Liver (tissue), 3 donors: ENCODE measurements at regions not wholly inside any gene's neighbourhood (a gene's known extent, or its start where the extent isn't known, plus 50 kb on each side); places are given as distances from the start of the nearest gene placed in this dataset.

Experiments used
- ATF3 ChIP-seq: IDR thresholded peaks from 2 replicates; pipeline ENCODE4 v1.6.1; 2016; ENCODE audit warnings: antibody characterized with exemption
- CTCF ChIP-seq: fragments of 150-350 bp; IDR thresholded peaks from 2 replicates; pipeline ENCODE4 v1.5.1; 2017; ENCODE audit warnings: improper control_type of control experiment, low read depth, low read length; ENCODE audit not compliant: missing input control
- EGR1 ChIP-seq, 2 donors: IDR thresholded peaks; 2 replicates each; pipeline ENCODE4 v1.6.1; 2016 to 2018; ENCODE audit warnings: antibody characterized with exemption in 2 of 2, low read depth in 2 of 2
- FOXA1 ChIP-seq: IDR thresholded peaks from 2 replicates; pipeline ENCODE4 v1.6.1; 2016; ENCODE audit warnings: antibody characterized with exemption
- GABPA ChIP-seq, 2 donors: IDR thresholded peaks in 1 of 2; conservative IDR thresholded peaks in 1 of 2; 2 replicates each; pipeline ENCODE4 v1.6.1; 2016; ENCODE audit warnings: antibody characterized with exemption in 2 of 2, mild to moderate bottlenecking in 1 of 2, moderate library complexity in 1 of 2
- HNF4G ChIP-seq: IDR thresholded peaks from 2 replicates; pipeline ENCODE4 v1.6.1; 2016; ENCODE audit warnings: antibody characterized with exemption
- MAX ChIP-seq: IDR thresholded peaks from 2 replicates; pipeline ENCODE4 v1.6.1; 2016; ENCODE audit warnings: antibody characterized with exemption
- REST ChIP-seq: IDR thresholded peaks from 2 replicates; pipeline ENCODE4 v1.6.1; 2016; ENCODE audit warnings: antibody characterized with exemption, mild to moderate bottlenecking
- RXRA ChIP-seq, 2 donors: IDR thresholded peaks; 2 replicates each; pipeline ENCODE4 v1.6.1; 2017 to 2018; ENCODE audit warnings: antibody characterized with exemption in 2 of 2, mild to moderate bottlenecking in 1 of 2
- SP1 ChIP-seq: IDR thresholded peaks from 2 replicates; pipeline ENCODE4 v1.6.1; 2018; ENCODE audit warnings: antibody characterized with exemption, mild to moderate bottlenecking
- TAF1 ChIP-seq: conservative IDR thresholded peaks from 2 replicates; pipeline ENCODE4 v1.6.1; 2016; ENCODE audit warnings: antibody characterized with exemption, mild to moderate bottlenecking
- YY1 ChIP-seq: IDR thresholded peaks from 2 replicates; pipeline ENCODE4 v1.6.1; 2016; ENCODE audit warnings: antibody characterized with exemption, mild to moderate bottlenecking
- ZBTB33 ChIP-seq: IDR thresholded peaks from 2 replicates; pipeline ENCODE4 v1.6.1; 2016; ENCODE audit warnings: antibody characterized with exemption
- donor health status: healthy.
- donor health status: healthy.

GRCh38 chr3:55380561-55380960 lies 106.5 kb downstream of the WNT5A start:
- no peak for TF ChIP-seq CTCF
- no peak for TF ChIP-seq GABPA (IDR thresholded peaks at IDR 0.05 in 1 of 2, conservative IDR thresholded peaks at IDR 0.05 in 1 of 2)
- no peak for TF ChIP-seq MAX
- TF ChIP-seq ATF3 = no peak
- no peak for TF ChIP-seq EGR1 (IDR thresholded peaks at IDR 0.05; ENCODE audit: low read depth in 2 of 2)
- no peak for TF ChIP-seq YY1
- TF ChIP-seq RXRA (IDR thresholded peaks at IDR 0.05) = no peak
- no peak for TF ChIP-seq REST
- no peak for TF ChIP-seq ZBTB33
- TF ChIP-seq FOXA1 = no peak
- no peak for TF ChIP-seq HNF4G
- TF ChIP-seq TAF1 = no peak
- no peak for TF ChIP-seq SP1
